GM13976 (cell line): ENCODE measurements at regions not wholly inside any gene's neighbourhood (a gene's known extent, or its start where the extent isn't known, plus 50 kb on each side); places are given as distances from the start of the nearest gene placed in this dataset.
"Not testable (repeated sequence)": the region's sequence is repeated elsewhere in the genome, so short reads cannot be mapped to it uniquely, and the experiment has no call there.

ENCODE experiments used
- DNase-seq: peaks from one replicate; pipeline ENCODE4 v3.0.0; 2012; ENCODE audit warnings: low spot score
- in situ Hi-C: fragments of 300-500 bp; cut with MboI; formaldehyde crosslinking; loops from one replicate; pipeline ENCODE4 v1.12.0; 2022; ENCODE audit warnings: low sequenced_read_pairs, mixed read lengths, inconsistent platforms; ENCODE audit not compliant: unreplicated experiment
- TF ChIP-seq, protein P1 (sequence below): IDR thresholded peaks from 2 replicates; pipeline ENCODE4 v1.5.1; 2012; ENCODE audit warnings: borderline replicate concordance, mild to moderate bottlenecking; ENCODE audit not compliant: insufficient read depth; ENCODE audit errors: extremely low read depth, missing control alignments, control extremely low read depth

DNA sequence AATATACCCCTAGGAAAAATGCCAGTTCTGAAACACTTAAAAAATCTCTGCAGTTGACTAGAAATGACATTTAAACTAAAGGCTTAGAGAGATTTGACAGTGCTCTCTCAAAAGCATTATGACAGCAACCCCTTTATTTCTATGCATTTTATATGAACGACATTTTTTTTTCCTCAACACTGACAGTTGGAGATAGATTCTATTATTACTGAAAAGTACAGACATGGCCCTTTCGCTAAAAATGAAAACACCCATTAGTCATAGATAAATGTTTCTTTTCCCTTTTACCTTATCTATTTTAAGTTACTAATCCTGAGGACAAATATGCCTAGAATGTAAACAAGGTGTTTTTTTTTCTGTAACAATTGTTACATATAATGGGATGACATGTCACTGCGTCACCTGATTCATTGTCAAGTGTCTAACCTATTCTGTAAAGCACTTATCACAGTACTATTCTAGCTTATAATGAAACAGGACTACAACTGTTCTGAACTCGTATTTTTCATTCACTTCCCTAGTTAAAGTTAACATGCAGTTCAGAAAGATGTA lies 1169.6 kb upstream of the CRIM1 start:
- TF ChIP-seq, protein P1, sequence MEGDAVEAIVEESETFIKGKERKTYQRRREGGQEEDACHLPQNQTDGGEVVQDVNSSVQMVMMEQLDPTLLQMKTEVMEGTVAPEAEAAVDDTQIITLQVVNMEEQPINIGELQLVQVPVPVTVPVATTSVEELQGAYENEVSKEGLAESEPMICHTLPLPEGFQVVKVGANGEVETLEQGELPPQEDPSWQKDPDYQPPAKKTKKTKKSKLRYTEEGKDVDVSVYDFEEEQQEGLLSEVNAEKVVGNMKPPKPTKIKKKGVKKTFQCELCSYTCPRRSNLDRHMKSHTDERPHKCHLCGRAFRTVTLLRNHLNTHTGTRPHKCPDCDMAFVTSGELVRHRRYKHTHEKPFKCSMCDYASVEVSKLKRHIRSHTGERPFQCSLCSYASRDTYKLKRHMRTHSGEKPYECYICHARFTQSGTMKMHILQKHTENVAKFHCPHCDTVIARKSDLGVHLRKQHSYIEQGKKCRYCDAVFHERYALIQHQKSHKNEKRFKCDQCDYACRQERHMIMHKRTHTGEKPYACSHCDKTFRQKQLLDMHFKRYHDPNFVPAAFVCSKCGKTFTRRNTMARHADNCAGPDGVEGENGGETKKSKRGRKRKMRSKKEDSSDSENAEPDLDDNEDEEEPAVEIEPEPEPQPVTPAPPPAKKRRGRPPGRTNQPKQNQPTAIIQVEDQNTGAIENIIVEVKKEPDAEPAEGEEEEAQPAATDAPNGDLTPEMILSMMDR = no peak
- in situ Hi-C loops = no loop called here
- DNase-seq = no peak

DNA sequence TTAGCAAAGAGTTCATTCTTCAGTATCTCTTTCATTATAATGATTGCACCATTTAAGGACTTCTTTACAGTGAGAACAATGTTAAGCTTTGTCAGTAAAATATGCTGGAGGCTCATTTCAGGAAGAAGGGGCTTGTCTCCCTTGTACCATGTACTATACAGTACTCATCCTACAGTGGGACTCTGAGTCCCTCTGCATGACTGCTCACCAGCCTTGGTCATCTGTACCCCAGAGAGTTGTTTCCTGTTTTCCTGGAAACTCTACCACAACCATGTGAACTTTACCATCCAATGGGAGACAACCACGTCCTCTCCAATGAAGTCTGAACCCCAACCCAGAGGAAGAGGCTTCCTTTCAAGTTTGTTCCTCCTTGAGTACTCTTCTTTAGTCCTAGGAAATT lies 1171.1 kb upstream of the CRIM1 start:
- no peak for DNase-seq
- in situ Hi-C loops = no loop called here
- TF ChIP-seq, protein P1 = no peak

DNA sequence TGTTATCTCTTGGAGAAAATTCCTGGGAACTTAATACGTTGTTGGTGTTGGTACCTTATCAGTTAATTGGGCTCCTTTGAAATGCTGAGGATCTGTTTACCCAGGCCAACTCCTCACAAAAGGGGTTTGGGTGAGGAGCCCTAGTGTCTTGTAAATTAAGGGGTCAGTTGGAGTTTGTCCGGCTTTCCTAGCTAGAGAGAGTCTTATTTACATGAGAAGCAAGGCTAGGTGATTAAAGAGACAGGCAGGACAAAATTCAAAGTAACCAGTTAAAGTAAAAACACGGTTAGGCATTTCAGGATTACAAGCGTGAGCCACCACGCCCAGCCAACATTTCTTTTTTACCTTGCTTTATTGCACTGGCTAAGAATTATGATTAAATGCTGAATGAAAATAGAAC lies 1178.9 kb upstream of the CRIM1 start:
- DNase-seq, in situ Hi-C loops: not testable (repeated sequence)

DNA sequence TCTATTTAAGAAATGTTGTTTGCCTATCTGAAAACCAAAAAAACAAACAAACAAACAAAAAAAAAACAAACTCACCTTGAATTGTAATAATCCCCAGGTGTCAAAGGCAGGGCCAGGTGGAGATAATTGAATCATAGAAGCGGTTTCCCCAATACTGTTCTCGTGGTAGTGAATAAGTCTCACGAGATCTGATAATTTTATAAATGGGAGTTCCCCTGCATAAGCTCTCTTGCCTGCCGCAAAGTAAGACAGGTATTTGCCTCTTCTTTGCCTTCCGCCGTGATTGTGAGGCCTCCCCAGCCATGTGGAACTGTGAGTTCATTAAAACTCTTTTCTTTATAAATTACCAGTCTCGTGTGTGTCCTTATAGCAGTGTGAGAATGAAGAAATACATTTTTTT lies 1180.7 kb upstream of the CRIM1 start:
- in situ Hi-C loops = no loop called here
- TF ChIP-seq, protein P1 = no peak

DNA sequence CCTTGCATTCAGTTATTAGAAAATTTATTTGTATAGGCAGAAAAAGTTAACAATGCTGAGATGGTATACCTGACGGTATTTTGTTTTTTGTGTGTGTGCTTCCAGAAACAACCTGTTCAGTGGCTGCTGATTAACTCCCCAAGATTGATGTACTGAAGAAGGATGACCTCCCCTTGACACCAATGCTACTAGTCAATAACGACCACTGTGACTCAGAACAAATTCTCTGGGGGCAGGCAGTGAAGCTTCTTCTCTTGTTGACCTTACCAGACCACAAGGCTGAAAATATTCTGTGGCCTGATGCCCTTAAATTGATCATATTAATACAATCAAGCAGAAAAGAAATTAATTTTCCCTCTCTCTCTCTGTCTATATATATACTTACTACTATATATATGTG lies 1182.9 kb upstream of the CRIM1 start:
- in situ Hi-C loops = no loop called here
- DNase-seq = no peak
- TF ChIP-seq, protein P1 = no peak

More for the DNA sequence above, 1180.7 kb upstream of the CRIM1 start:
- no peak for DNase-seq

DNA sequence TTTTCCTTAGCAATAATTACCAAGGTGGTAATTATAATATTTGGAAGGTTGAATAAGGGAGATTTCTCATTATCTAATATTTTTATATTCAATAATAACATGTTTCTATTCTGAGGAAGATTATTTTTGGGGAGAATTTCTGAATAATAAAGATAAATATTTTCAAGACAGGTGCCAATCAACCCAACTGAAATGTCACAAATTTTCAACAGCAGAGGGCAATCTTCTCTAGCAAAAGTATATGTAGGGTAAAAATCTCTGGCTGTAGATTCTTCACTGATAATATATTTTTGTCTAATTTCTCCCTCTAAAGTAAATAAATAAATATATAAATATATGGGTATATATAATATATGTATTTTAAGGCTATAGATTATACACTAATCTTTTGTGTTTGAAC lies 1187.2 kb upstream of the CRIM1 start:
- DNase-seq = no peak
- TF ChIP-seq, protein P1 = no peak
- in situ Hi-C loops = no loop called here

DNA sequence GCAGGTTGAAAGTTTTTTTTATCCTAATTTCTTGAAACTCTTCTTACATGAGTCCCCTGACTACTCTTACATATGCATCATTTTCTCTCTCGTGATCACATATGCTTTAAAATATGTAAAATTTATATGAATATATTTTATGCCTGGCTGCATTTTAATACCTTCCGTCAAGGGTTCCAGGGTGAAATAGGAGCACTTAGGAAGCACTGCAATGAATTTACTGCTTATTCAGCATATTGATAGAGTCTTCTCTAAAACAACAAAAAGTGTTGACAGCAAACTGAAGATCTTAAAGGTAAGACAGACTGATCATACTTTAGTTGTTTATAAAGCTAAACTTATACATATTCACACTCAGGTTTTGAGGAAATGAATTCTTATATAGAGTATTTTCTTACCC lies 1191.6 kb upstream of the CRIM1 start:
- no peak for DNase-seq
- in situ Hi-C loops = no loop called here

More for the DNA sequence above, 1191.6 kb upstream of the CRIM1 start:
- TF ChIP-seq, protein P1 = no peak
